ENCODE measurements at regions not wholly inside any gene's neighbourhood (a gene's known extent, or its start where the extent isn't known, plus 50 kb on each side); places are given as distances from the start of the nearest gene placed in this dataset.
"Not testable (repeated sequence)": the region's sequence is repeated elsewhere in the genome, so short reads cannot be mapped to it uniquely, and the experiment has no call there.

DNA sequence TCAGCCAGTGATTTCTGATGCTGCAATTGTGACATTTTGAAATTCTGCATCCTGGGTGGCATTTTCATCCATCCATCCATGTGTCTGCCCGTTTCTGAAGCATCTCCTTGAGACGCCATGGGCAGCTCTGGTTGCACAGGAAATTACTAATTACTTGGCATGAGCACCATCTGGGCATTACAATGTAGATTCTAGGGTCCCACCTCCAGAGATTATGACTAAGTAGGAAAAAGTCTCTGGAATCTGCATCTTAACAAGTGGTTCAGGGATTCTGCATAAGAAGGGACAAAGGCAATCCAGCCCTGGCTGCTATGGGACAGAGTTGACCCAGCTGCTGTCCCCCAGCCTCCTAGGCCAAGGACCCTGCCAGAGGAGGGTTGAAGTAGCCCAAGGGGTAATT, 65.3 kb downstream of the CUZD1 start:
- DNase-seq (ENCODE audit: low read depth in 4 of 4, low spot score in 2 of 4): no peak

DNA sequence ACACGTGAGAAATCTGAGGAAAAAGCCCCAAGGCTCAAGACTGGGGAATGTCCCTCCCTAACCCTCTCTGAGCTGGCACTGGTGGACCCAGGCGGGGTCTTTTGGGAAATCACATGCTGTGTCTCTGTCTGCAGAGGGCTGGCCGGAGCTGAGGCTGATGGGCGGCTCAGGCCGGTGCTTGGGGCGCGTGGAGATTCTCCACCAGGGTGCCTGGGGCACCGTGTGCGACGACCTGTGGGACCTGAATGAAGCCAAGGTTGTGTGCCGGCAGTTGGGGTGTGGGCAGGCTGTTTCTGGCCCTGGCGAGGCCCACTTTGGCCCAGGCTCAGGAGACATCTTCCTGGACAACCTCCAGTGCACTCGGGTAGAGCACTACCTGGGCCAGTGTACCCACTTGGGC, 65.7 kb downstream of the CUZD1 start:
- no peak for DNase-seq (ENCODE audit: low read depth in 4 of 4, low spot score in 2 of 4)

DNA sequence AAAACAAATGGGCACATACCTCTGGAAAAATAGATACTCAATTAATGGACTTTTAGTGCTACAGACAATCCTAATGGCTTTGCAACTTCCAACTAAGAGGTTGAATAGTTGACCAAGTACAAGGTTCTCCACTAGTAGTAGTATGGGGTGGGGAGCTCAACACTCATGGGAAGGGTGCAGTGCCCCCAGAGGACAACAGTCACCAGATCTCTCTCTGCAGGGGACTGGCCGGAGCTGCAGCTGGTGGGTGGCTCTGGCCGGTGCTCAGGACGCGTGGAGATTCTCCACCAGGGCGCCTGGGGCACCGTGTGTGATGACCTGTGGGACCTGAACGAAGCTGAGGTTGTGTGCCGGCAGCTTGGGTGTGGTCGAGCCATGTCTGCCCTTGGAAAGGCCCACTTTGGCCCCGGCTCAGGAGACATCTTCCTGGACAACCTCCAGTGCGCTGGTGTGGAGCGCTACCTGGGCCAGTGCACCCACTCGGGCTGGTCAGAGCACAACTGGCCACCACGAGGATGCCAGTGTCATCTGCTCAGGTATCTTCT, 68.1 kb downstream of the CUZD1 start:
- DNase-seq (ENCODE audit: low read depth in 4 of 4, low spot score in 2 of 4): no peak

DNA sequence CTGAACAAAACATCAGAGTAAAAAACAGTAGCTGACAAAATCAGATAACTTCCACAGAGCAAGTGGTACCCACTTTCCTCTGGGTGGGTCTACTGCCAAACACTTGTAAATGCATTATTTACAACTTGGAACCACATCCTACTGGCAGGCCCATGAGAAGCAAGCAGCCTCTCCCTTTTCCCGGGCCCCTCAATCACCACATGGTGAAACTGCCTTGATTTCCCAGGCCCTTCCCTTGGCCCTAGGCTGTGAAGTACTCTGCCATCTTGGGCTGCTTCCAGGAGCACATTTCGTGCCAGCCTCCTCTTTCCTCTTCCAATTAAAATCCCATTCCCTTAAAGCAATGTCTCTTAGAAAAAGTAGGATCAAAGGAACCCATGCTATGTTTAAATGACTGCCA, 71.4 kb downstream of the CUZD1 start:
- no peak for DNase-seq (ENCODE audit: low read depth in 4 of 4, low spot score in 2 of 4)

DNA sequence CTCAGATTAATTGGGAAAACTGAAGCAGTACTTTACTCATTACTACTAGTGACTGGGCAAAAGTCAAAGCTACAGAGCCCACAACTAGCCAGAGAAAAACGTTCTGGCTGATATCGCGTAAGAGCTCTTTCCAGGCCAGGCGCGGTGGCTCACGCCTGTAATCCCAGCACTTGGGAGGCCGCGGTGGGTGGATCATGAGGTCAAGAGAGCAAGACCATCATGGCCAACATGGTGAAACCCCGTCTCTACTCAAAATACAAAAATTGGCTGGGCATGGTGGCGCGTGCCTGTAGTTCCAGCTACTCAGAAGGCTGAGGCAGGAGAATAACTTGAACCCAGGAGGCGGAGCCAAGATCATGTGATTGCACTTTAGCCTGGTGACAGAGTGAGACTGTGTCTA, 71.8 kb upstream of the C10orf120 start:
- DNase-seq (ENCODE audit: low read depth in 4 of 4, low spot score in 2 of 4): not testable (repeated sequence)

DNA sequence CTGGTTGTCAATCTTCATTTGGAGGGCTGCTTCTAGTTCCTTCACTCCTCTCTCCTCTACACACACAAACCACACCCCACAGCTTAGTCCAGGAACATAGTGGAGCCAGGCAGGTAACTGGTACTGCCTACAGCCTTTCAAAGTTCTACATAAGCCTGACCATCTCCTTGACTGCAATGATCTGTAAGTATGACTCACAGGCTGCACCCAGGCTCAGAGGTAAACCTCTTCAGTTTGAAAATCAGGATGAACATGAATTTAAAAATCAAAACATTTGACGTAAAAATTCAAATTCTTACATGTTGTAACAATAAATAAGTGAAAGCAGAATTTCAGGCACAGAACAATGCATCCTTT, 68.7 kb upstream of the C10orf120 start:
- DNase-seq (ENCODE audit: low read depth in 4 of 4, low spot score in 2 of 4): no peak

DNA sequence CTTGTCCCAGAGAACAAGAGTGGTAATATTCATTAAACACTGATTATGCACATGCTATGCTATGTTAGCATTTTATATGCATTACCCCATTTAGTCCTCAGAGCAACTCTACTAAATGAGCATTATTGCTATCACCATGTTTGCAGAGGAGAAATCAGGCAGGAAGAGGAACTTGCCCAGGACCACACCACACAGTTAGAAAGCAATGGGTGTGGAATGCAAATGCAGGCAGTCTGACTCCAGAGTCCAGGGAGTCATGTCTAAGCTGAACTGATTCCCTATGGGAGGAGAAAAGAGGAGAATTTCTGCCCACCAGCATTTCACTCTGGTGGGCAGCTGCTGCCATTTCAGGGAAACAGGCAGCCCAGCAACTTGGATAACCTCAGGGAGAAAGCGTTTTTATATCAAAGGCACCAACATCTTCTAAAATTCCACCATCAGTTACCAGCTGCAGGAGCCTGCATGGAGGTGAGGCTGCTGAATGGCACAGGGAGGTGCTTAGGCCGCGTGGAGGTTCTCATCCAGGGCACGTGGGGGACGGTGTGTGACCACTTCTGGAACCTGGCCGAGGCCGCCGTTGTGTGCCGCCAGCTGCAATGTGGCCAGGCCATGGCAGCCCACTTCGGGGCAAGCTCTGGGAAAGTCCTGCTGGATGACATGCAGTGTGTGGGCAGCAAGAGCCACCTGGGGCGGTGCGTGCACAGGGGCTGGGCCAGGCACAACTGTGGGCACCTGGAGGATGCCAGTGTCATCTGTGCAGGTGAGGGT, 68.2 kb upstream of the C10orf120 start:
- no peak for DNase-seq (ENCODE audit: low read depth in 4 of 4, low spot score in 2 of 4)

DNA sequence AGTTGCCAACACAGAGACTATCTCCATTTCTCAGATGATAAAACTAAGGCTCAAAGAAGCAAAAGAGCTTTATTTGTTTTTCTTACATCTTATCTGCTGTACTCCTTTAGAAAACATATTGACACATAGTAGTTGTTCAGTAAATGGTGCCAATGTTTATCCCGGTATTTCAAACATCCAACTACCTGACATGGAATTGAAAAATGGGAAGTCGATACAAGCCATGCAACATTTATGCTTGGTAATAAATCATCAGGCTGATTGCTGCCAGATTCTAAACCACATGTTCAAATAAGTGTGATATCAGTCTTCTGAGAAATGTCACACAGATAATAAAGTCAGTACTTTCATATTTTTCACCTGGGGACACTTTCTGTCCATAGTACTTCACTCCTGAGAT, 65.8 kb upstream of the C10orf120 start:
- DNase-seq (ENCODE audit: low read depth in 4 of 4, low spot score in 2 of 4): no peak

DNA sequence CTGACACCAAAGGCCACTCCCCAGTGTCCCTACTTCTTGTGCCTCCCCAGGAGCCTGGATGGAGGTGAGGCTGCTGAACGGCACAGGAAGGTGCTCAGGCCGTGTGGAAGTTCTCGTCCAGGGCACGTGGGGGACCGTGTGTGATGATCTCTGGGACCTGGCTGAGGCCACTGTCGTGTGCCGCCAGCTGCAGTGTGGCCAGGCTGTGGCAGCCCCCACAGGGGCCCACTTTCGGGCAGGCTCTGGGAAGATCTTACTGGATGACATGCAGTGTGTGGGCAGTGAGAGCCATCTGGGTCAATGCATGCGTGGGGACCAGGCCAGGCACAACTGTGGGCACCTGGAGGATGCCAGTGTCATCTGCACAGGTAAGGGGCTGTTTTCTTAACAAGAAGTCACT, 57.0 kb upstream of the C10orf120 start:
- DNase-seq (ENCODE audit: low read depth in 4 of 4, low spot score in 2 of 4): no peak

DNA sequence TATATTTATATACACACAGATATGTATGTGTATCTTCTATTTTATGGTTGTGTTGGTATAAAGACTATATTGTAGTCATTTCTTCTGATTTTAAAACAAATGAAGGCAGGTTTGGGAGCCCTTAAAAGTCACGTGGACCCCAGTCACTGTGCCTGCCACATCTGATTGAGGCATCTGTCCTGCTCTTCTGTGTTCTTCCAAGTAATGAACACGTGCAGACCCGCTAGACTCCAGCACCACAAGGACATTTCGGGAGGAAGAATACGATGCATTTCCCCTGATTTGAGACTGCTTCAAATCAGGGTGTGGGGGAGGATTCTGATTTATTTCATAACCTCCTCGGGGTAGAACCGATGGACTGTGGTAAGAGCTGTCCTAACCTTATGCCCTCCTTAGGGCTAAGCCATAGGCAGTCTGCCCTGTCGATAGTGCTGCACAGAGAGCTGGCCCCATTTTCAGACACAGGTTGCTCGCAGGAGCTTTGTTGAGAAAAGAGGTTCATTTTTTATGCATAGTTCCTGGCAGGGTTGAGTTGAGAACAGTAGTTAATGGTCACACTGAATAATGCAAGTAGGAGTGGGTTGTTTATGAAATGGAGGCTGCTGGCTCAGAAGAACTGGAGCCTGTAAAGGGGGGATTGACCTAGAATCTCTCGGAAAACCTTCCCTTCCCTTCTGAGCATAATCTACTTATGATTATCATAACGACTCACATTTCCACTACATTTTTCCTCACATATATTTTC, 55.0 kb upstream of the C10orf120 start:
- peak in 1 of 4 donors; percentile 2 for DNase-seq (ENCODE audit: low read depth in 4 of 4, low spot score in 2 of 4)

DNA sequence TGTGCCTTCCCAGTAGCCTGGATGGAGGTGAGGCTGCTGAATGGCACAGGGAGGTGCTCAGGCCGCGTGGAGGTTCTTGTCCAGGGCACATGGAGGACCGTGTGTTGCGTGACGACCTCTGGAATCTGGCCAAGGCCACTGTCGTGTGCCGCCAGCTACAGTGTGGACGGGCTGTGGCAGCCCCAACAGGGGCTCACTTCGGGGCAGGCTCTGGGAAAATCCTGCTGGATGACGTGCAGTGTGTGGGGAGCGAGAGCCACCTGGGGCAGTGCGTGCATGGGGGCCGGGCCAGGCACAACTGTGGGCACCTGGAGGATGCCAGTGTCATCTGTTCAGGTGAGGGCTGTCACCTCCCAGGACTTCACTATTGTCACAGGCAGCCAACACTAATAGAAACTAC, 50.2 kb upstream of the C10orf120 start:
- DNase-seq (ENCODE audit: low read depth in 4 of 4, low spot score in 2 of 4): no peak
